ENCODE measurements at regions not wholly inside any gene's neighbourhood (a gene's known extent, or its start where the extent isn't known, plus 50 kb on each side); places are given as distances from the start of the nearest gene placed in this dataset.

DNA sequence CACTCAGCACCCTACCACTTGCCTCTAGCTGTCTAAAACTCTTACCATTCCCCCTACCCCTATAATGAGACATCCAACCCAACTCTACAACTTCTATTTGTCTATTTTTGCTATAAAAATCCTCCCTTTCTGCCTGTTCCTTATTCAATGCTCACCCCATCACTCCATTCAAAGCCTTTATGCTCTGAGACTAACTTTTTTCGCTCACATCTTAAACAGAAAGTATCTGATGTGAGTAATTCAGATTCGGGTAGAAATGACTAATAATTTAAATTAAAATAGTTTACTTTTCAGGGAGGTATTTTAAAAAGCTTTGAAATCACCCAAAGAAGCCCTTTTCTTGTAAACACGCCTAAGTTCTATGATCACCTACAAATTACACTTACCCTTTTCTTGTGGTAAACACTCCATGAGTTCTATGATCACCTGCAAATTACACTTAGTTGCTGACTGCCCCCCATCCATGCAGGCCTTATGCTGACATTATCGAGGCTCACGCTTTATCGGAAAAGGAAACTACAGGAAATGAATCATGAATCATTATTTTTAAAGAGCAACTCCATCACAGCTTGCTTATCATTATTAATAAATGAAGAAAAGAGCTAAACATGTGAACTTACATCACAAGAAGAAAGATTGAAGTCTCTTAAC, 168.7 kb upstream of the PPP1R2C start:
- DNase-seq (ENCODE audit: low read depth in 2 of 2) = no peak

GRCh38 chrX:42948723-42949657, 171.0 kb upstream of the PPP1R2C start:
- DNase-seq (ENCODE audit: low read depth in 2 of 2) = no peak

DNA sequence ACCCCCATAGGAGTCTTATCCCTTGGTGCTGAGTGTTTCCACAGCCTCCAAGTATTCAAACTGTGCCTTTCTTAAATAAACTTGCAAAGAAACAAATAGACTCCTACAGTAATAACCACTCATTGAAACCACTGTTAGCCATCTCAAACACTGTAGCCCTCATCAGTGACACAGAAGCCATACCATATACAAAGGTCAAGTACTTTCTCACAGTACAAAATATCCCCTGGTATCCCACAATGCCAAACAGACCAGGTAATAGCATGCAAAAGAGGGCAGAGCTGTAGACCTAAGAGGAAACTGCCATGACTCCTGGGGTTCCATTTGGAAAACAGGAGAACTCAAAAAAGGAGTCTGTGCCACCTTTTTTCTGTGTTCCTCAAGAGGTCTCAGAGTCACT, 173.8 kb upstream of the PPP1R2C start:
- DNase-seq (ENCODE audit: low read depth in 2 of 2) = no peak

DNA sequence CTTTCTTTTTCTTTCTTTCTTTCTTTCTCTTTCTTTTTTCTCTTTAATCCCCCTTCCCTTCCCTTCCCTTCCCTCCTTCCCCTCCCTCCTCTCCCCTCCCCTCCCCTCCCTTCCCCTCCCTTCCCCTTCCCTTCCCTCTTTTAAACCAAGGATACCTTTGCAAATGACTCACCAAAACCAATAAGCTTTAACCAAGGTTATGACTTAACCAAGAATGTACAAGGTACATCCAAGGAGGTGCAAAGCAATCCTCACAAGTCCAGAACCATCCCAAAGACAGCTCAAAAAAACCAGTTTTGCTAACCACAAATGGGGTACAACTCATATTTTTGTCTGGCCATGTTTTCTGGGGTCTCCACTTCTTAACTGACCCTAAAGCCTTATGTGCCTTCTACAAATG, 174.7 kb upstream of the PPP1R2C start:
- DNase-seq (ENCODE audit: low read depth in 2 of 2) = no peak

GRCh38 chrX:42954880-42955279, 176.9 kb upstream of the PPP1R2C start:
- no peak for DNase-seq (ENCODE audit: low read depth in 2 of 2)

DNA sequence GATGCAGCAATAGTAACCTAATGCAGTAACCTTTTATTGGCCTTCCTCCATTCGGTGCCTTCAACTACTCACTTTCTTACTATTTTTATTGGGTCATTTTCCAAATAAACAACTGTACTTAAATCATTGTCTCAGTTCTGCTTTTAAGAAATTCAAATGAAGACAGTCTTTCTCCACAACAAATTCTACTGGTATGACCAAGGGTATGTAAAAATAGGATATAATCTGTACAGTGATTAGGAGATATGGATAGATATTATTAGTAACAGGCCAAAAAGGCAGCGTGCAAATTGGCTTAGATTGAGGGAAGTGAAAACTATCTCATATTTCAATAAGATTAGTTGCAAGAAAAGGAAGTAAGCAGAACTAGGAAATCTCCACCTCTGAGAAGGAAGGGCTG, 177.4 kb upstream of the PPP1R2C start:
- DNase-seq (ENCODE audit: low read depth in 2 of 2) = no peak

GRCh38 chrX:42967681-42968300, 189.8 kb upstream of the PPP1R2C start:
- DNase-seq (ENCODE audit: low read depth in 2 of 2) = no peak

- DNase-seq (ENCODE audit: low read depth in 2 of 2) = no peak
These were observed 195.4 kb upstream of the PPP1R2C start for GRCh38 chrX:42973321-42973720.

DNA sequence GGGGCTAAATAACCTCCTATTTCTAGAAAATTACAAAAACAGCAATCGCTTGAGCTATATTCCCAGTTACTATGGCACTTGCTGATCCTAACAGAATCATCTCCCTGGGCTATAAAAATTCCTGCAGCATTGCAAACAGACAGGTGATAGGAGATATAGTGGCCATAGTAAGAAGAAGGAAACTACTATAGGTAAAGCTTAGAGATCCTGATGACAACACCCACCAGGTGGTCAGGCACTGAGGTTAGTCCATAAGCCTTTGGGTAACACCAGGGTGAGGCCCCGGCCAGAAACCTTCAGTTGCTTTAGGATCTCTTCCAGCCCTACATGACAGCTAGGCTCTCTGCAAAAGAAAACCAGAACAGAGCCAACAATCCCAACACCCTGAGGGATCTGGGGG, 197.9 kb upstream of the PPP1R2C start:
- no peak for DNase-seq (ENCODE audit: low read depth in 2 of 2)

GRCh38 chrX:42976746-42977366, 198.9 kb upstream of the PPP1R2C start:
- no peak for DNase-seq (ENCODE audit: low read depth in 2 of 2)

GRCh38 chrX:42978655-42979379, 200.9 kb upstream of the PPP1R2C start:
- DNase-seq (ENCODE audit: low read depth in 2 of 2) = no peak

- no peak for DNase-seq (ENCODE audit: low read depth in 2 of 2)
These were observed 210.7 kb upstream of the PPP1R2C start for GRCh38 chrX:42988700-42989099.

DNA sequence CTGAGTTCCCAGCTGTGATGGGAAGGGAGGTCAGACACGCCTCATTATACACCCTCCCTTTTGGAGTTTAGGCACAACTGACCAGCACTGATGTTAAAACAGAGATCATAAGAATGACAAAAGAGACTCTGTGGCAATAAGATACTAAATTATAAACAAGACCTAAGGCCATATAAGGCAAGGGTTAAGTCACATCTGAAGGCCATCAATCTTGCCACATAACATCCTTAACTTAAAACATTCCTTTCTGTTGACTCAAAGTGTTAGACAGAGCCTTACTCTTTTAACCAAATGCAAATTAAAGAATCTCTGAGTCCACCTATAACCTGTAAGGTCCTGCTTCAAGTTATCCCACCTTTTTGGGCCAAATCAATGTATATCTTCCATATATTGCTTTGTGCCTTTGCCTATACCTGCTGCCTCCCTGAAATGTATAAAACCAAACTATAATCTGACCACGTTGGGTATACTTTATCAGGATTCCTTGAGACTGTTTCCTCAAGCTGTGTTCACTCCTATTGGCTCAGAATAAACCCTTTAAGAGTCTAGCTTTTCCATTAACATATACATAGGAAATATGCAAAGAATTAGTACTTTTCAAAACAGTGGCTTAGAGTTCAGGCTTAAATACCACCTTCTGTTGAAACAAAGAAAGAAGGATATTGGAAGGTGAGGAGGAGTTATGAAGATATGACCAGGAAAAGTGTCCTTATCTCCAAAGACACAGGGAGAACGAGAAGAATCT, 214.4 kb upstream of the PPP1R2C start:
- DNase-seq (ENCODE audit: low read depth in 2 of 2) = no peak

DNA sequence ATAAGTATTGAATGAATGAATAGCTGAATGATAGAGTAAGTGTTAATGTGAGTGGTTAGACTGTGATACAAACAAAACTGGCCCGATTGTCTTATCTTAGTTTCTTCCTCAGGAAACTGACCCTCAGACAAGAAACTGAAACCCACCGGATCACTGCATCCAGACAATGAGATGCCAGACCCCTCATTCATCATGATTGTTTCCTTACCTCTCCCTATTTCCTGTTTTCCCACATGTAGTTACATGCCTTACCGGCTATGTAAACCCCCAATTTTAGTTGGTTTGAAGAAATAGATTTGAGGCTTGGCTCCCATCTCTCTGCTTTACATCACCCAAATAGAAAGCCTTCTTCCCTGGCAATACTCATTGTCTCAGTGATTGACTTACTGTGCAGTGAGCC, 218.9 kb upstream of the PPP1R2C start:
- DNase-seq (ENCODE audit: low read depth in 2 of 2) = no peak

DNA sequence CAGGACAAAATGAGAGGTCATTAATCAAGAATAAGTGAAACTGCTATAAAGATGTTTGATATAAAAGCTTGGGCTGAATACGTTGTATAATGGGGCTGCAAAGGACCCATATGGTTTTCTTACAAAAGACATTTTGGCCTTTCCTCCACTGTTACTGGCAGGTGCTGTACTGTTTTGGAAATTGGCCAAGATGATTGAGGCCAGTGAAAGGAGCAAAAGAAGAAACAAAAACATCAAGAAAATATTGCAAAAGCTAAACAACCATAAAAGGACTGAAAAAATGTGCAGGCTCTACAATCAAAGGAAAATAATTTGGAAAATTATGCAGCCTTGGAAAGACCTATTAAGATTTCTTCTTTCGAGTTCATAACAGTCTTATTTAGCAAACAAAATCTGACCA, 222.2 kb upstream of the PPP1R2C start:
- DNase-seq (ENCODE audit: low read depth in 2 of 2) = no peak

DNA sequence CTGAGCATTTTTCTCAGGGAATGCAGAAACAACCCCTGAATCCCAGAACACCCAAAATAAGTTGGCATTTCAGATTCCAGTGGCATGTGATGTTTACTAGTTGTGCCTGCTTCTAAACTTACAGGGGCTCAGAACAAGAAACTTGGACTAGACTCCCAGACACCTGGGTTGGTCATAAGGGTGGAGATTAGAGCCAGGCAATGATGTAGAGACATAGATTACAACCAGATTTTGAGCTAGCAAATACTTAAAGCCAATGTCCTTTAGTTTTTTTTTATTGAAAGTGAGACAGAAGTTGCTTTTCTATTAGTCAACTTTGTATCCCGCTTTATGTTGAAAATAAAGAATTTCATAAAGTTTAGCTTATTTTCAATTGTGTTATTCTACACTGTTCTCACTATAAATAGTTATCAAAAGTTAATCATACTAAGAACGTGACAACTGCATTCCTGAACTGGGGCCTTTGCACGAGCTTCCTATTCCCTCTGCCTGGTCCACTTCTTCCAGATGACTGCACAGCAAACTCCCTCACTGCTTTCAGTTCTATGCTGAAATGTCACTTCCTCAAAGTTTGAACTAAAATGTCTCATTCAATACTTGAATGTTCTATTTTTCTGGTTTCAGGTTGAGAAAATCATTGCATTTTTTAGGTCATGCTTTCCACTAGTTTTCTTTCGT, 224.7 kb upstream of the PPP1R2C start:
- DNase-seq (ENCODE audit: low read depth in 2 of 2) = no peak

- no peak for DNase-seq (ENCODE audit: low read depth in 2 of 2)
These were observed 225.2 kb upstream of the PPP1R2C start for GRCh38 chrX:43003204-43003565.

GRCh38 chrX:43003939-43004338, 226.0 kb upstream of the PPP1R2C start:
- DNase-seq (ENCODE audit: low read depth in 2 of 2) = no peak

DNA sequence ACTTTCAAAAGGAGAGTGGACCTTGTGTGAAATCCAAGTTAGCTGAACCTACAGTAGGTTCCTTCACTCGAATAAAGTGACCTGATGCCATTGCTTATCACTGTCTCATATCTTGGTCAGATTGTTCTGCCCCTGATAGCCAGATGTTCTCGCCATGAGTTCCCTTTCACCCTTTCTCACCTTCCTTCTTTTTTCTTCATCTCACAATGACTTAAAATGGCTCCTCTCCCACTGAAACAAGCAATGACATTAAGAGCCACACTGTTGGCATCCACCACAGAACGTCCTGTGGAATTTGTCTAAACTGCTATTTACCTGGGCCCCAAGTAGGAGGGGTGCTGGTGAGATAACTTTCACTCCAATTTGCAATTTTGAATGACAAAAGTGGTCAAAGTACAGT, 227.6 kb upstream of the PPP1R2C start:
- no peak for DNase-seq (ENCODE audit: low read depth in 2 of 2)

- no peak for DNase-seq (ENCODE audit: low read depth in 2 of 2)
These were observed 230.4 kb upstream of the PPP1R2C start for GRCh38 chrX:43008356-43008755.
